ENCODE measurements at regions not wholly inside any gene's neighbourhood (a gene's known extent, or its start where the extent isn't known, plus 50 kb on each side); places are given as distances from the start of the nearest gene placed in this dataset.

DNA sequence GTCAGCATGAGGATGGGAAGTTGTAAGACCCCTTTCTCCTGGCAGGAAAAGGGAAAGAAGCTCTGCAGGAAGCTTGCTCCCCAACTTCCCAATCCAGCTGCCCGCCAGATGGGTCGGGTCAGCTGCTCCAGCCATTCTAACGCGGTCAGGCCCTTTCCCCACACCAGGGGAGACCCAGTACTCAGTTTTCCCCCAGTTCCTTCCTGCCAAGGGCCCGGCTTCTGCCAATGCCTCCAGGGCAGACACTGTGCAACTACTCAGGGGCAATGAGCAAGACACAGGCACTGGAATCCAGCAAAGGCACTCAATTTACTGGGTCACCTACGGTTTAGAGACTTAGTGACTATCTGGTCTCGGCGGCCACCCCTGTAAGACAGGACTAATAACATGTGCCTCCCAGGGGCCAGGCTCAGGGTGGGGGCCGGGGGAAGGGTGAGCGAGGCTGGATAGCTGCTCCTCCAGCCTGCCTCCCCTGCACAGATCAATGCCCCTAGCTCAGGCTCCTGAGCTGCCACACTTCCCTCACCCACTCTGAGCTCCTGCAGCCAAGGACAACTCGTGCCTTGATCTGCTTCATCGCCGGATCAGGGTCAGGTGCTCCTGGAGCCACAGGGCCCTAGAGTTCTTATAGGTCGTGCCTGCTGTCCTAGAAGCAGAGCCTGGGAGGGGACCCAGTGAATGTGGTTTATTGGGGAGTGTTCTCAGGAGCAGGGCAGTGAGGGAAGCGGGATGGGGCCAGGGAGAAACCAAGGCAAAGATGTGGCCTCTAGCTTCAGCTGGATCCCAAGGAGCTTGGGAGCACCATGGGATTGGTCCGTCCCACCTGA lies 171.1 kb downstream of the ZFP36L2 start:
- no peaks in the 10 kb centered on the region for H3K9me3 ChIP-seq
- no peak for TF ChIP-seq POLR2A (IDR thresholded peaks at IDR 0.05)
- no peak overlapping the region for H3K27ac ChIP-seq
- H3K4me1 ChIP-seq = peaks cover 19% of the 10 kb centered on the region
- 85 to 91% methylated on average over 12 to 16 of the region's 16 CpGs for WGBS, 2 donors
- no peak overlapping the region for H3K4me3 ChIP-seq
- no peaks in the 10 kb centered on the region for H3K27me3 ChIP-seq
- DNase-seq (no peak), ATAC-seq (no peak)
- intact Hi-C loops (cut with DNase I) = no loop called here
- no peaks in the 10 kb centered on the region for H3K36me3 ChIP-seq (replicated peaks in 1 of 2; ENCODE audit: insufficient read depth in 1 of 2, low read depth in 2 of 2)

DNA sequence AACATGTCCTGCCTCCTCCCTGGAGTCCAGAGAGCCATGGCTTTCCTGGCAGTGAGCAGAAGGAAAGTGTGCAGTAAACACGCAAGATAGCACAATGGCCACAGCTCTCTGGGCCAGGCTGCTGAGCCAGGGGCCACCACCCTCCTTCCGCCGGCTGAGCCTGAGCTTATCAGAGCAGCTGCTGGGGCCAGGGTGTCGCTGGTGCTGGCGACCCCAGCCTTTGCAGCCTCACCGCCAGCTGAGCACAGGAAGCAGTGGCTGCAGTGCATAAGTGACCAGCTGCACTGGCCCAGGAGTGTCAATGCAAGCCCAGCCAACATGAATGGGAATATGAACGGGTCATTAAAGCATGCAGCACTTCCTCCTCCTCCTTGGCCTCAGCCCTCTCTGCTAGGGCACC lies 172.0 kb downstream of the ZFP36L2 start:
- Histone ChIP-seq H3K9me3 (no peaks in the 10 kb centered on the region), H3K27ac (no peak overlapping the region), H3K36me3 (replicated peaks in 1 of 2; ENCODE audit: insufficient read depth in 1 of 2, low read depth in 2 of 2) (no peaks in the 10 kb centered on the region), H3K4me3 (no peak overlapping the region), H3K4me1 (peaks cover 19% of the 10 kb centered on the region), H3K27me3 (no peaks in the 10 kb centered on the region)
- WGBS, 2 donors = 39% methylated on average over 7 of the region's 7 CpGs; no CpG with 5 or more reads in 1 of the 2 donors
- DNase-seq (no peak), ATAC-seq (no peak)
- TF ChIP-seq POLR2A (IDR thresholded peaks at IDR 0.05) = no peak
- TF ChIP-seq, protein P1, sequence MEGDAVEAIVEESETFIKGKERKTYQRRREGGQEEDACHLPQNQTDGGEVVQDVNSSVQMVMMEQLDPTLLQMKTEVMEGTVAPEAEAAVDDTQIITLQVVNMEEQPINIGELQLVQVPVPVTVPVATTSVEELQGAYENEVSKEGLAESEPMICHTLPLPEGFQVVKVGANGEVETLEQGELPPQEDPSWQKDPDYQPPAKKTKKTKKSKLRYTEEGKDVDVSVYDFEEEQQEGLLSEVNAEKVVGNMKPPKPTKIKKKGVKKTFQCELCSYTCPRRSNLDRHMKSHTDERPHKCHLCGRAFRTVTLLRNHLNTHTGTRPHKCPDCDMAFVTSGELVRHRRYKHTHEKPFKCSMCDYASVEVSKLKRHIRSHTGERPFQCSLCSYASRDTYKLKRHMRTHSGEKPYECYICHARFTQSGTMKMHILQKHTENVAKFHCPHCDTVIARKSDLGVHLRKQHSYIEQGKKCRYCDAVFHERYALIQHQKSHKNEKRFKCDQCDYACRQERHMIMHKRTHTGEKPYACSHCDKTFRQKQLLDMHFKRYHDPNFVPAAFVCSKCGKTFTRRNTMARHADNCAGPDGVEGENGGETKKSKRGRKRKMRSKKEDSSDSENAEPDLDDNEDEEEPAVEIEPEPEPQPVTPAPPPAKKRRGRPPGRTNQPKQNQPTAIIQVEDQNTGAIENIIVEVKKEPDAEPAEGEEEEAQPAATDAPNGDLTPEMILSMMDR (IDR thresholded peaks at IDR 0.05) = no peak
- intact Hi-C loops (cut with DNase I) = no loop called here

DNA sequence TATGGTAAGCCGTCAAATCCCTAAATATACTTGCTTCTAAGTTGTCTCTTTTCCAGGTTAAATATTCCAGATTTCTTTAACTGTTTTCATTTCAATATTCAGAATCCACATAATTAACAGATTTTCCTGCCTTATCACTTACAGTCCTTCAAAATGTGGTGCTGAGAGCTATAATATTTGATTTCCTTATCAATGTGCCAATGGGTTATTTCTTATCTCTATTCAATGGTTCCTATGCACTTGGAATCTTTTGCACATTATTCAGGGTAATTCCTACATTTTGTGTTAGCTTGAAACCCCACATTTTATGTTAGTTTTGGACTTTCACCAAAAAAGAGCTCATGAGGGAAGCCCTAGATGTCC lies 173.5 kb downstream of the ZFP36L2 start:
- Histone ChIP-seq H3K9me3 (no peaks in the 10 kb centered on the region), H3K4me1 (peaks cover 19% of the 10 kb centered on the region), H3K36me3 (replicated peaks in 1 of 2; ENCODE audit: insufficient read depth in 1 of 2, low read depth in 2 of 2) (no peaks in the 10 kb centered on the region), H3K27ac (no peak overlapping the region), H3K27me3 (no peaks in the 10 kb centered on the region), H3K4me3 (no peak overlapping the region)
- intact Hi-C loops (cut with DNase I) = no loop called here
- ATAC-seq (no peak), DNase-seq (no peak)
- TF ChIP-seq, protein P1 (IDR thresholded peaks at IDR 0.05) = no peak
- 87 to 93% methylated on average over 1 of the region's 1 CpG for WGBS, 2 donors

DNA sequence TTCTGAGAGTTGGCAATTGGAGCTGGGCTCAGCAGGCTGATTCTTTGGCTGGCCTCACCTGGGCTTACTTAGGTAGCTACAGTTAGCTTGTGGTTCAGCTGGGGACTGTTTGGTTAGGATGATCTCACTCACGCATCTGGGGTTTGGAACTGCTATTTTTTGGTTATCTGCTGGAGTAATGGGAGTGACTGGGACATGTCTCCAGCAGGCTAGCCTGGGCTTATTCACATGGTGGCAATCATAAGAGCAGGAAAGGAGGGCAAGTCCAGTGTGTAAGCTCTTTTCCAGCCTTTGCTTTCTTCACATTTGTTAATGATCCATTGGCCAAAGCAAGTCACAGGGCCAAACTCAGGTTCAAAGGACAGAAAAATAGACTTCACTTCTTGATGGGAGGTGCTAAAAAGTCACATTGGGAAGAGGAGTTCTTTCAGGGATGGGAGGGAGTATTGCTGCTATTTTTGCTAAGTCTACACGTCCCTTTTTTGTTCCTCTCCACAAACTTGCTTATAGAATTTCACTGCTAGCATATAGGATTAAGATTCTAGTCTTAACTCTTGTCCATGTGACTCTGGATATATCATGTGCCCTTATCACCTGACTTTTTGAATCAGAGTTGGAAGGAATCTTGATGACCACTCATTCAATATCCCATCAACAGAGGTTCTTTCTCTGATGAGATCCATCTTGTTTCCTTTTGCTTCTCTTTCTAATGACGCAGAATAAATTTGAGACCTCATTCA lies 174.0 kb downstream of the ZFP36L2 start:
- DNase-seq (no peak), ATAC-seq (no peak)
- 91% methylated on average over 3 of the region's 3 CpGs for WGBS, 2 donors
- intact Hi-C loops (cut with DNase I) = no loop called here
- TF ChIP-seq, protein P1 (IDR thresholded peaks at IDR 0.05) = no peak
- TF ChIP-seq POLR2A (IDR thresholded peaks at IDR 0.05) = no peak
- Histone ChIP-seq H3K4me3 (no peak overlapping the region), H3K4me1 (peaks cover 18% of the 10 kb centered on the region), H3K9me3 (no peaks in the 10 kb centered on the region), H3K27me3 (no peaks in the 10 kb centered on the region), H3K36me3 (replicated peaks in 1 of 2; ENCODE audit: insufficient read depth in 1 of 2, low read depth in 2 of 2) (no peaks in the 10 kb centered on the region), H3K27ac (no peak overlapping the region)

DNA sequence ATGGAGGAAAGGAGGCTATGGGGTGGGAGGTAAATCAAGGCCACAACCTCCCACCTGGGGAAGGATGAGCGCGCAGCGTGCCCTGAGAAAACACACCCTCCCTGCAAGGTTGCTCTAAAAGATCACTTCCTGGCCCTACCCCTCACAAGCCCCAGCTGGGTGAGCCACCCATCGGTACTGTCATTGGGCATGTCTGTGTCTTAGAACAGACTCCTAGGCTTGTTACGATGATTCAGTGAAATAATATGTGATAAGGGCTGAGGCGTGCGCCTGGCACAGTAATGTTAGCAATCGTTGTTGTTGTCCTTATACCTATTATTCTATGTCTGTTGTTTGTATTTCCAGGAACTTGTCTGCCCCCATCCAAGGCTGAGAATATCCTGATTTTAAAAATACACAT lies 175.1 kb downstream of the ZFP36L2 start:
- no peaks in the 10 kb centered on the region for H3K36me3 ChIP-seq (replicated peaks in 1 of 2; ENCODE audit: insufficient read depth in 1 of 2, low read depth in 2 of 2)
- H3K9me3 ChIP-seq = no peaks in the 10 kb centered on the region
- DNase-seq = no peak
- no peak for ATAC-seq
- TF ChIP-seq, protein P1 (IDR thresholded peaks at IDR 0.05) = no peak
- no peak for TF ChIP-seq POLR2A (IDR thresholded peaks at IDR 0.05)
- H3K4me1 ChIP-seq = peaks cover 14% of the 10 kb centered on the region
- 84% methylated on average over 8 of the region's 8 CpGs for WGBS, 2 donors
- no peak overlapping the region for H3K27ac ChIP-seq
- intact Hi-C loops (cut with DNase I) = no loop called here
- H3K4me3 ChIP-seq = no peak overlapping the region
- no peaks in the 10 kb centered on the region for H3K27me3 ChIP-seq

Data from body of pancreas (tissue), 4 donors.